IPS-15b (cell line): ENCODE measurements at regions not wholly inside any gene's neighbourhood (a gene's known extent, or its start where the extent isn't known, plus 50 kb on each side); places are given as distances from the start of the nearest gene placed in this dataset.

ENCODE experiments used
- H3K27me3 ChIP-seq: one replicate; pipeline ENCODE4 v1.6.1; 2013; ENCODE audit warnings: low read length; ENCODE audit not compliant: control insufficient read depth, insufficient read depth
- H3K36me3 ChIP-seq: one replicate; pipeline ENCODE4 v1.6.1; 2013; ENCODE audit warnings: low read length; ENCODE audit not compliant: control insufficient read depth, insufficient read depth
- H3K4me1 ChIP-seq: one replicate; pipeline ENCODE4 v1.6.1; 2013; ENCODE audit warnings: mild to moderate bottlenecking, low read length; ENCODE audit not compliant: control insufficient read depth, insufficient read depth
- H3K4me3 ChIP-seq: one replicate; pipeline ENCODE4 v1.5.1; 2013; ENCODE audit warnings: low read depth, low read length
- H3K9ac ChIP-seq: one replicate; pipeline ENCODE4 v1.6.1; 2013; ENCODE audit warnings: low read depth, mild to moderate bottlenecking, low read length
- H3K9me3 ChIP-seq: one replicate; pipeline ENCODE4 v1.6.1; 2013; ENCODE audit warnings: mild to moderate bottlenecking, low read length; ENCODE audit not compliant: control insufficient read depth, insufficient read depth

GRCh38 chr2:163455815-163456214 is 280.0 kb downstream of the FIGN start:
- H3K4me1 ChIP-seq = no peaks in the 10 kb centered on the region
- no peaks in the 10 kb centered on the region for H3K27me3 ChIP-seq
- H3K36me3 ChIP-seq = no peaks in the 10 kb centered on the region
- H3K4me3 ChIP-seq = no peak overlapping the region
- H3K9me3 ChIP-seq = no peaks in the 10 kb centered on the region
- H3K9ac ChIP-seq = no peak overlapping the region

GRCh38 chr2:163453920-163454319 is 281.9 kb downstream of the FIGN start:
- Histone ChIP-seq H3K36me3 (no peaks in the 10 kb centered on the region), H3K9me3 (no peaks in the 10 kb centered on the region), H3K4me1 (no peaks in the 10 kb centered on the region), H3K4me3 (no peak overlapping the region), H3K27me3 (no peaks in the 10 kb centered on the region), H3K9ac (no peak overlapping the region)

GRCh38 chr2:163441603-163442002 is 294.2 kb downstream of the FIGN start:
- H3K4me1 ChIP-seq = no peaks in the 10 kb centered on the region
- no peaks in the 10 kb centered on the region for H3K36me3 ChIP-seq
- no peaks in the 10 kb centered on the region for H3K9me3 ChIP-seq
- H3K27me3 ChIP-seq = no peaks in the 10 kb centered on the region
- no peak overlapping the region for H3K9ac ChIP-seq
- no peak overlapping the region for H3K4me3 ChIP-seq

- Histone ChIP-seq H3K4me1 (no peaks in the 10 kb centered on the region), H3K9me3 (no peaks in the 10 kb centered on the region), H3K36me3 (no peaks in the 10 kb centered on the region), H3K4me3 (no peak overlapping the region), H3K9ac (no peak overlapping the region), H3K27me3 (no peaks in the 10 kb centered on the region)
These were observed 298.8 kb downstream of the FIGN start for GRCh38 chr2:163436963-163437362.

- H3K4me3 ChIP-seq = no peak overlapping the region
- H3K9ac ChIP-seq = no peak overlapping the region
- H3K27me3 ChIP-seq = no peaks in the 10 kb centered on the region
- no peaks in the 10 kb centered on the region for H3K36me3 ChIP-seq
- H3K9me3 ChIP-seq = no peaks in the 10 kb centered on the region
- no peaks in the 10 kb centered on the region for H3K4me1 ChIP-seq
These were observed 307.6 kb downstream of the FIGN start for GRCh38 chr2:163428187-163428586.

- Histone ChIP-seq H3K9ac (no peak overlapping the region), H3K9me3 (no peaks in the 10 kb centered on the region), H3K36me3 (no peaks in the 10 kb centered on the region), H3K4me1 (no peaks in the 10 kb centered on the region), H3K27me3 (no peaks in the 10 kb centered on the region), H3K4me3 (no peak overlapping the region)
These were observed 315.2 kb downstream of the FIGN start for GRCh38 chr2:163420604-163421003.

GRCh38 chr2:163419000-163419830 is 316.6 kb downstream of the FIGN start:
- H3K4me3 ChIP-seq = no peak overlapping the region
- H3K27me3 ChIP-seq = no peaks in the 10 kb centered on the region
- no peaks in the 10 kb centered on the region for H3K4me1 ChIP-seq
- no peaks in the 10 kb centered on the region for H3K9me3 ChIP-seq
- no peak overlapping the region for H3K9ac ChIP-seq
- no peaks in the 10 kb centered on the region for H3K36me3 ChIP-seq

- Histone ChIP-seq H3K4me3 (no peak overlapping the region), H3K9ac (no peak overlapping the region), H3K9me3 (no peaks in the 10 kb centered on the region), H3K36me3 (no peaks in the 10 kb centered on the region), H3K27me3 (no peaks in the 10 kb centered on the region), H3K4me1 (no peaks in the 10 kb centered on the region)
These were observed 318.0 kb downstream of the FIGN start for GRCh38 chr2:163417596-163418337.

GRCh38 chr2:163414121-163414520 is 321.7 kb downstream of the FIGN start:
- Histone ChIP-seq H3K27me3 (no peaks in the 10 kb centered on the region), H3K9me3 (no peaks in the 10 kb centered on the region), H3K4me3 (no peak overlapping the region), H3K4me1 (no peaks in the 10 kb centered on the region), H3K9ac (no peak overlapping the region), H3K36me3 (no peaks in the 10 kb centered on the region)

- Histone ChIP-seq H3K9me3 (no peaks in the 10 kb centered on the region), H3K36me3 (no peaks in the 10 kb centered on the region), H3K27me3 (no peaks in the 10 kb centered on the region), H3K9ac (no peak overlapping the region), H3K4me1 (no peaks in the 10 kb centered on the region), H3K4me3 (no peak overlapping the region)
These were observed 328.5 kb downstream of the FIGN start for GRCh38 chr2:163407296-163407695.

GRCh38 chr2:163405298-163405697 is 330.5 kb downstream of the FIGN start:
- Histone ChIP-seq H3K9me3 (no peaks in the 10 kb centered on the region), H3K4me3 (no peak overlapping the region), H3K9ac (no peak overlapping the region), H3K4me1 (no peaks in the 10 kb centered on the region), H3K27me3 (no peaks in the 10 kb centered on the region), H3K36me3 (no peaks in the 10 kb centered on the region)

GRCh38 chr2:163401481-163401880 is 334.3 kb downstream of the FIGN start:
- Histone ChIP-seq H3K9me3 (no peaks in the 10 kb centered on the region), H3K4me3 (no peak overlapping the region), H3K4me1 (no peaks in the 10 kb centered on the region), H3K36me3 (no peaks in the 10 kb centered on the region), H3K27me3 (no peaks in the 10 kb centered on the region), H3K9ac (no peak overlapping the region)
